Testis (tissue), 2 donors: ENCODE measurements at regions not wholly inside any gene's neighbourhood (a gene's known extent, or its start where the extent isn't known, plus 50 kb on each side); places are given as distances from the start of the nearest gene placed in this dataset.

ENCODE experiments used
- POLR2A ChIP-seq: fragments of 450-650 bp; IDR thresholded peaks from one replicate; pipeline ENCODE4 v1.6.1; 2017; ENCODE audit warnings: antibody characterized with exemption, mild to moderate bottlenecking, moderate library complexity
- TF ChIP-seq, protein P1 (sequence below), 3 experiments: fragments of 450-650 bp in 2 of 3; fragments of 200-600 bp in 1 of 3; sonication (generic) in 1 of 3; IDR thresholded peaks; one replicate each; pipeline ENCODE4 v1.5.1; 2016 to 2019; ENCODE audit warnings: antibody characterized with exemption in 3 of 3, mild to moderate bottlenecking in 2 of 3, moderate library complexity in 1 of 3

DNA sequence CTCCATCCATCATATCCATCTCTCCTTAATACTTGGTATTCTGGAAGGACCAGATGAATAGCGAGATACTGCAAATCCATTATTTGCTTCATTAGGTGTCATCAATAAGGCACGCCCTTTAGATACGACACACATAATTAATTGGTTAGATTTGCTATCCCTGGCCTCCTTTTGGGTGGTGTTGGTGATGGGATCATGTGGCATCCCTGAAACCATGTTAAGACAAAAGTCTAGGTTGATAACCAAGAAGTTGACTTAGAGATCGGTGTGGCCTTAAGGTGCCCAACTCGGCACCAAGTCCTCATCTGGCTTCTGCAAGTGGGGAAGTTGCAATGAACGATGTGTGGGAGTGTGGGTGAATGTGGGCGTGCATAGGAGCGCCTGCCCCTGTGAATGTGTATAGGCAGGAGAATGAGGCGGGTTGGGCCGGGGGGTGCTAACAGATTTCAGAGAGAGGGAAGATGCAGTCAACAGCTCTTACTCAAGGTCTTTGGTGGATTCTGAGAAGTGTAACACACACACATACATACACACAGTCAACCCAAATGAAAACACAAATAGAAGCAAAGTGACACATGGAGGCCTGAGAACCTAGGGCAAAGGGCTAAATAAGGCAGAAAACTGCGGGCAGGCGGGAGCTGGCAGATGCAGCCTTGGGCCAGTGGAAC lies 415.7 kb upstream of the ESRRG start:
- TF ChIP-seq, protein P1, sequence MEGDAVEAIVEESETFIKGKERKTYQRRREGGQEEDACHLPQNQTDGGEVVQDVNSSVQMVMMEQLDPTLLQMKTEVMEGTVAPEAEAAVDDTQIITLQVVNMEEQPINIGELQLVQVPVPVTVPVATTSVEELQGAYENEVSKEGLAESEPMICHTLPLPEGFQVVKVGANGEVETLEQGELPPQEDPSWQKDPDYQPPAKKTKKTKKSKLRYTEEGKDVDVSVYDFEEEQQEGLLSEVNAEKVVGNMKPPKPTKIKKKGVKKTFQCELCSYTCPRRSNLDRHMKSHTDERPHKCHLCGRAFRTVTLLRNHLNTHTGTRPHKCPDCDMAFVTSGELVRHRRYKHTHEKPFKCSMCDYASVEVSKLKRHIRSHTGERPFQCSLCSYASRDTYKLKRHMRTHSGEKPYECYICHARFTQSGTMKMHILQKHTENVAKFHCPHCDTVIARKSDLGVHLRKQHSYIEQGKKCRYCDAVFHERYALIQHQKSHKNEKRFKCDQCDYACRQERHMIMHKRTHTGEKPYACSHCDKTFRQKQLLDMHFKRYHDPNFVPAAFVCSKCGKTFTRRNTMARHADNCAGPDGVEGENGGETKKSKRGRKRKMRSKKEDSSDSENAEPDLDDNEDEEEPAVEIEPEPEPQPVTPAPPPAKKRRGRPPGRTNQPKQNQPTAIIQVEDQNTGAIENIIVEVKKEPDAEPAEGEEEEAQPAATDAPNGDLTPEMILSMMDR (IDR thresholded peaks at IDR 0.05), result no peak
- TF ChIP-seq POLR2A, result no peak
